ENCODE measurements at regions not wholly inside any gene's neighbourhood (a gene's known extent, or its start where the extent isn't known, plus 50 kb on each side); places are given as distances from the start of the nearest gene placed in this dataset.

- TF ChIP-seq EGR1 (IDR thresholded peaks at IDR 0.05) = no peak
- TF ChIP-seq REST (IDR thresholded peaks at IDR 0.05; ENCODE audit: low read depth) = no peak
- no peak for TF ChIP-seq EP300 (IDR thresholded peaks at IDR 0.05; ENCODE audit: borderline replicate concordance)
- no peak for TF ChIP-seq TCF12 (IDR thresholded peaks at IDR 0.05; ENCODE audit: low read depth)
- no peak for TF ChIP-seq RAD21 (IDR thresholded peaks at IDR 0.05; ENCODE audit: low read depth)
- no peak for TF ChIP-seq USF1 (IDR thresholded peaks at IDR 0.05)
- TF ChIP-seq ZBTB7A (IDR thresholded peaks at IDR 0.05; ENCODE audit: low read depth) = no peak
- no peak for TF ChIP-seq YY1 (IDR thresholded peaks at IDR 0.05; ENCODE audit: low read depth)
Observed at GRCh38 chr1:58921751-58922150, 137.9 kb upstream of the JUN start.

All from Ishikawa (cell line).